Endodermal cell (in vitro differentiated cells): ENCODE measurements at regions not wholly inside any gene's neighbourhood (a gene's known extent, or its start where the extent isn't known, plus 50 kb on each side); places are given as distances from the start of the nearest gene placed in this dataset.

ENCODE experiments used
- DNase-seq: peaks from one replicate; pipeline ENCODE4 v3.0.0-alpha.2; 2017
- H3K27ac ChIP-seq: 2 replicates; pipeline ENCODE4 v1.5.1; 2013; ENCODE audit warnings: mild to moderate bottlenecking, low read depth, low read length, moderate library complexity
- H3K27me3 ChIP-seq: 2 replicates; pipeline ENCODE4 v1.6.1; 2013; ENCODE audit warnings: mild to moderate bottlenecking, low read length, moderate library complexity; ENCODE audit not compliant: insufficient read depth, control insufficient read depth, poor library complexity, severe bottlenecking
- H3K36me3 ChIP-seq: 2 replicates; pipeline ENCODE4 v1.7.0; 2013; ENCODE audit warnings: mild to moderate bottlenecking, low read length, moderate library complexity; ENCODE audit not compliant: control insufficient read depth, insufficient read depth
- H3K4me1 ChIP-seq: one replicate; pipeline ENCODE4 v1.7.0; 2013; ENCODE audit warnings: low read length; ENCODE audit not compliant: control insufficient read depth, insufficient read depth
- H3K4me3 ChIP-seq: 2 replicates; pipeline ENCODE4 v1.5.1; 2013; ENCODE audit warnings: mild to moderate bottlenecking, low read length, moderate library complexity
- H3K9ac ChIP-seq: 2 replicates; pipeline ENCODE4 v1.6.1; 2013; ENCODE audit warnings: mild to moderate bottlenecking, low read length, moderate library complexity; ENCODE audit not compliant: poor library complexity, severe bottlenecking; ENCODE audit errors: extremely low read depth
- H3K9me3 ChIP-seq: 2 replicates; pipeline ENCODE4 v1.6.1; 2013; ENCODE audit warnings: mild to moderate bottlenecking, low read length, moderate library complexity; ENCODE audit not compliant: control insufficient read depth
- H3K27ac Mint-ChIP-seq: 2 replicates; pipeline ENCODE4 v1.8.0; 2020; ENCODE audit warnings: mixed read lengths
- H3K27me3 Mint-ChIP-seq: 2 replicates; pipeline ENCODE4 v1.8.0; 2021; ENCODE audit warnings: mild to moderate bottlenecking, mixed read lengths; ENCODE audit not compliant: insufficient read depth
- H3K36me3 Mint-ChIP-seq: 2 replicates; pipeline ENCODE4 v1.8.0; 2020; ENCODE audit warnings: low read depth, mixed read lengths
- H3K4me1 Mint-ChIP-seq: 2 replicates; pipeline ENCODE4 v1.8.0; 2020; ENCODE audit warnings: mixed read lengths
- H3K4me3 Mint-ChIP-seq: 2 replicates; pipeline ENCODE4 v1.8.0; 2020; ENCODE audit warnings: mild to moderate bottlenecking, moderate library complexity, mixed read lengths
- H3K9me3 Mint-ChIP-seq: 2 replicates; pipeline ENCODE4 v1.8.0; 2020; ENCODE audit warnings: mild to moderate bottlenecking, mixed read lengths
- CTCF ChIP-seq: fragments of 200-600 bp; sonication (generic); conservative IDR thresholded peaks from 2 replicates; pipeline ENCODE4 v1.5.0; 2021; ENCODE audit warnings: antibody characterized with exemption, mild to moderate bottlenecking
- WGBS, 2 experiments: methylation state at CpG; one replicate each; pipeline versions ENCODE4 v1.1.5 to v1.1.7; 2013; ENCODE audit warnings: missing lambda C conversion rate in 2 of 2, mixed read lengths in 1 of 2; ENCODE audit not compliant: insufficient coverage in 1 of 2, insufficient read length in 1 of 2; 5-methylcytosine and 5-hydroxymethylcytosine counted together

- 76 to 100% methylated on average over 1 to 4 of the region's 4 CpGs for WGBS, 2 experiments
- Histone ChIP-seq H3K4me1 (peaks cover 4% of the 10 kb centered on the region), H3K4me3 (no peak overlapping the region), H3K27ac (no peak overlapping the region), H3K36me3 (no peaks in the 10 kb centered on the region), H3K27me3 (no peaks in the 10 kb centered on the region), H3K9ac (no peak overlapping the region), H3K9me3 (no peaks in the 10 kb centered on the region)
- no peaks in the 10 kb centered on the region for H3K36me3 Mint-ChIP-seq
- H3K27me3 Mint-ChIP-seq, result no peaks in the 10 kb centered on the region
- H3K27ac Mint-ChIP-seq, result no peak overlapping the region
- DNase-seq, result no peak
- H3K9me3 Mint-ChIP-seq, result no peaks in the 10 kb centered on the region
- H3K4me3 Mint-ChIP-seq, result no peak overlapping the region
- TF ChIP-seq CTCF, result no peak
- H3K4me1 Mint-ChIP-seq, result peaks cover 6% of the 10 kb centered on the region
Measured at GRCh38 chr20:6384380-6384779, 261.6 kb upstream of the FERMT1 start.

GRCh38 chr20:6381887-6382286 is 259.1 kb upstream of the FERMT1 start:
- Mint-ChIP-seq H3K27me3 (no peaks in the 10 kb centered on the region), H3K4me3 (no peak overlapping the region), H3K27ac (peak overlapping the region; percentile 76), H3K36me3 (no peaks in the 10 kb centered on the region), H3K9me3 (no peaks in the 10 kb centered on the region), H3K4me1 (peaks cover 6% of the 10 kb centered on the region)
- Histone ChIP-seq H3K27me3 (no peaks in the 10 kb centered on the region), H3K4me1 (peaks cover 4% of the 10 kb centered on the region), H3K4me3 (no peak overlapping the region), H3K27ac (no peak overlapping the region), H3K9ac (no peak overlapping the region), H3K9me3 (no peaks in the 10 kb centered on the region), H3K36me3 (no peaks in the 10 kb centered on the region)
- DNase-seq, result peak; percentile 69
- 63 to 72% methylated on average over 4 of the region's 4 CpGs for WGBS, 2 experiments
- TF ChIP-seq CTCF, result peak; percentile 90

GRCh38 chr20:6362245-6362644 is 239.4 kb upstream of the FERMT1 start:
- TF ChIP-seq CTCF, result no peak
- Histone ChIP-seq H3K4me3 (no peak overlapping the region), H3K4me1 (no peaks in the 10 kb centered on the region), H3K9ac (no peak overlapping the region), H3K36me3 (no peaks in the 10 kb centered on the region), H3K27ac (no peak overlapping the region), H3K9me3 (no peaks in the 10 kb centered on the region), H3K27me3 (no peaks in the 10 kb centered on the region)
- H3K9me3 Mint-ChIP-seq, result no peaks in the 10 kb centered on the region
- H3K36me3 Mint-ChIP-seq, result no peaks in the 10 kb centered on the region
- no peaks in the 10 kb centered on the region for H3K4me1 Mint-ChIP-seq
- no peak for DNase-seq
- no peak overlapping the region for H3K27ac Mint-ChIP-seq
- no peak overlapping the region for H3K4me3 Mint-ChIP-seq
- no peaks in the 10 kb centered on the region for H3K27me3 Mint-ChIP-seq
